GM19023 (cell line): ENCODE measurements at regions not wholly inside any gene's neighbourhood (a gene's known extent, or its start where the extent isn't known, plus 50 kb on each side); places are given as distances from the start of the nearest gene placed in this dataset.
"Not testable (repeated sequence)": the region's sequence is repeated elsewhere in the genome, so short reads cannot be mapped to it uniquely, and the experiment has no call there.

Source experiments
- ATAC-seq: cut with Tn5 transposase; IDR thresholded peaks from one replicate; pipeline ENCODE4 v1.9.1; 2021; ENCODE audit warnings: mild to moderate bottlenecking, moderate library complexity; ENCODE audit not compliant: unreplicated experiment

- no peak for ATAC-seq
These were observed 153.9 kb upstream of the EGLN3 start for GRCh38 chr14:34104489-34105397.

GRCh38 chr14:34103176-34103575 is 152.3 kb upstream of the EGLN3 start:
- ATAC-seq = no peak

- no peak for ATAC-seq
These were observed 148.8 kb upstream of the EGLN3 start for GRCh38 chr14:34099635-34100034.

- ATAC-seq = no peak
These were observed 148.1 kb upstream of the EGLN3 start for GRCh38 chr14:34098985-34099349.

- ATAC-seq = no peak
These were observed 147.4 kb upstream of the EGLN3 start for GRCh38 chr14:34098045-34098984.

- no peak for ATAC-seq
These were observed 146.8 kb upstream of the EGLN3 start for GRCh38 chr14:34097644-34098043.

GRCh38 chr14:34094384-34094783 is 143.5 kb upstream of the EGLN3 start:
- no peak for ATAC-seq

- no peak for ATAC-seq
These were observed 143.0 kb upstream of the EGLN3 start for GRCh38 chr14:34093883-34094282.

GRCh38 chr14:34090451-34090850 is 139.6 kb upstream of the EGLN3 start:
- ATAC-seq = no peak

GRCh38 chr14:34088914-34089313 is 138.0 kb upstream of the EGLN3 start:
- no peak for ATAC-seq

GRCh38 chr14:34087571-34087970 is 136.7 kb upstream of the EGLN3 start:
- peak; percentile 60 for ATAC-seq

GRCh38 chr14:34086223-34086757 is 135.4 kb upstream of the EGLN3 start:
- ATAC-seq = no peak

- no peak for ATAC-seq
These were observed 134.8 kb upstream of the EGLN3 start for GRCh38 chr14:34085695-34086094.

GRCh38 chr14:34081576-34082136 is 130.8 kb upstream of the EGLN3 start:
- ATAC-seq = no peak

- peak; percentile 69 for ATAC-seq
These were observed 130.3 kb upstream of the EGLN3 start for GRCh38 chr14:34081101-34081575.

- ATAC-seq = not testable (repeated sequence)
These were observed 128.8 kb upstream of the EGLN3 start for GRCh38 chr14:34079643-34080042.

- ATAC-seq = no peak
These were observed 127.4 kb upstream of the EGLN3 start for GRCh38 chr14:34078117-34078743.

GRCh38 chr14:34075826-34076225 is 125.0 kb upstream of the EGLN3 start:
- ATAC-seq = no peak

GRCh38 chr14:34075042-34075744 is 124.3 kb upstream of the EGLN3 start:
- ATAC-seq = no peak

- ATAC-seq = no peak
These were observed 122.0 kb upstream of the EGLN3 start for GRCh38 chr14:34072921-34073320.
